C4-2B (cell line): ENCODE measurements at regions not wholly inside any gene's neighbourhood (a gene's known extent, or its start where the extent isn't known, plus 50 kb on each side); places are given as distances from the start of the nearest gene placed in this dataset.

Experiments
- ZFX ChIP-seq: fragments of 450-650 bp; IDR thresholded peaks from 2 replicates; pipeline ENCODE4 v1.6.1; 2017
- TF ChIP-seq, protein P1 (sequence below): fragments of 450-650 bp; conservative IDR thresholded peaks from 2 replicates; pipeline ENCODE4 v1.5.1; 2017; ENCODE audit warnings: mild to moderate bottlenecking

DNA sequence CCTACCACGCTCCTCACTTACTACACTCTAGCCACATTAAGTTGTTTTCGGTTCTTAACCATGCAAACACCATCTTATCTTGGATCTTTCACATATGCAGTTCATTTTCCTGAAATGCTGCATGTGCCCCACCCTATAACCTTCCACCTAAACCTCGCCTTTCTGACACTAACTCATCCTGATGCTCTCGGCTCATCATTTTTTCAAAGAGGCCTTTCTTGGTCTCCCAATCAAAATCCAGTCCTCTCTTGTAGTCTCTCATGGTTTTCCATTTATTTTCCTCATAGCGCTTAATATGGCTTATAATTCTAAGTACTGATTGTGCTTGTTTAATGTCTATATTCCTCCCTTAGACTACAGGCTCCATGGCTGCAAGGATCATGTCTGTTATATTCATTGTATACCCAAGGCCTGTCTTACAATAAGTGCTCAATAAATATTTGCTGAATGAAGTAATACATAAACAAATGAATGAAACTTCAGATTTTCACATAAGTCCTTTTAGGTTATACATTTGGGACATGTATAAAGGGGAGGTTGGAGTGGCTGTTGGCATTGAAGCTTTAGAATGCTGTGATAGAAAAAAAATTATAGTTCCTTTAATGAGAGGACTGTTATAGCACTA, 79.2 kb upstream of the CDC42BPA start:
- TF ChIP-seq, protein P1, sequence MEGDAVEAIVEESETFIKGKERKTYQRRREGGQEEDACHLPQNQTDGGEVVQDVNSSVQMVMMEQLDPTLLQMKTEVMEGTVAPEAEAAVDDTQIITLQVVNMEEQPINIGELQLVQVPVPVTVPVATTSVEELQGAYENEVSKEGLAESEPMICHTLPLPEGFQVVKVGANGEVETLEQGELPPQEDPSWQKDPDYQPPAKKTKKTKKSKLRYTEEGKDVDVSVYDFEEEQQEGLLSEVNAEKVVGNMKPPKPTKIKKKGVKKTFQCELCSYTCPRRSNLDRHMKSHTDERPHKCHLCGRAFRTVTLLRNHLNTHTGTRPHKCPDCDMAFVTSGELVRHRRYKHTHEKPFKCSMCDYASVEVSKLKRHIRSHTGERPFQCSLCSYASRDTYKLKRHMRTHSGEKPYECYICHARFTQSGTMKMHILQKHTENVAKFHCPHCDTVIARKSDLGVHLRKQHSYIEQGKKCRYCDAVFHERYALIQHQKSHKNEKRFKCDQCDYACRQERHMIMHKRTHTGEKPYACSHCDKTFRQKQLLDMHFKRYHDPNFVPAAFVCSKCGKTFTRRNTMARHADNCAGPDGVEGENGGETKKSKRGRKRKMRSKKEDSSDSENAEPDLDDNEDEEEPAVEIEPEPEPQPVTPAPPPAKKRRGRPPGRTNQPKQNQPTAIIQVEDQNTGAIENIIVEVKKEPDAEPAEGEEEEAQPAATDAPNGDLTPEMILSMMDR = no peak
- TF ChIP-seq ZFX = no peak
